ES-I3 (cell line): ENCODE measurements at regions not wholly inside any gene's neighbourhood (a gene's known extent, or its start where the extent isn't known, plus 50 kb on each side); places are given as distances from the start of the nearest gene placed in this dataset.

Source experiments
- H3K36me3 ChIP-seq: 2 replicates; pipeline ENCODE4 v1.6.1; 2013; ENCODE audit warnings: mild to moderate bottlenecking, low read length, control low read depth, moderate library complexity; ENCODE audit not compliant: insufficient read depth
- H3K4me1 ChIP-seq: 2 replicates; pipeline ENCODE4 v1.6.1; 2013; ENCODE audit warnings: mild to moderate bottlenecking, control low read depth, low read length; ENCODE audit not compliant: insufficient read depth
- H3K9ac ChIP-seq: 2 replicates; pipeline ENCODE4 v1.6.1; 2013; ENCODE audit warnings: low read depth, mild to moderate bottlenecking, low read length, moderate library complexity
- H3K9me3 ChIP-seq: 2 replicates; pipeline ENCODE4 v1.6.1; 2013; ENCODE audit warnings: mild to moderate bottlenecking, low read length, moderate library complexity; ENCODE audit not compliant: control insufficient read depth, insufficient read depth

DNA sequence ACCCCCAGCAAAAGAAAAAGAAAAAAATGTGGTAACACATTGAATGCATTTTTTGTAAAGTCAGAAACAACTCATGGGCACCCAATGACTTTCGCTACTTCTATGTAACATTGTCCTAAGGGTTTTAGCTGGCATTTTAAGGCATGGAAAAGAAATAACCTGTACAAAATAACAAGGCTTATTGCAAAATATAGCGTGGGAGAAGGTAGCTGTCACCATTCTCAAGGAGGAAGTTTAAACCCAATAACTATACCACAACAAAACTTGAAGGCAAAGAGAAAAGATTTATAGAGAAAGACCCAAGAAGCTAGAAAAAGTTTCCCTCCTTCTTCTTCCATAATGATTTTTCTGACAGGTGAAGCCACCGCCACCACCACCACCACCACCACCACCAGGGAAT, 55.7 kb upstream of the ACP3 start:
- Histone ChIP-seq H3K9me3 (no peaks in the 10 kb centered on the region), H3K4me1 (no peaks in the 10 kb centered on the region), H3K36me3 (no peaks in the 10 kb centered on the region), H3K9ac (no peak overlapping the region)

DNA sequence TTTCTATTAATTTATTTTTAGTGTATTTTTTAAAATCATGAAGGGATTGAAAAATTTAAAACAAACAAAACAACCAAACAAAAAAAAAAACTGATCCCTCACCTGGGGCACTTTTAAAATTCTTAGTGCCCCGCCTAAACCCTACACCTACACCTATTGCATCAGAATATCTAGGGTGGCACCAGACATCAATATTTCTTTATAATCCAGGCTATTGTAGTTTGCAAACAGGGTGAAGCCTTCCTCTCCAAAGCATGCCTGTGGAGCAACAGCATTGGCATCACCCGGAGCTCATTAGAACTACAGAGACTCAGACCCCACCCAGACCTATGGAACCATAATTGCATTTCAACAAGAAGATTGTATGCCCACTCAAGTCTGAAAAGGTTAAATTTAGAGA, 54.9 kb upstream of the ACP3 start:
- H3K9me3 ChIP-seq: no peaks in the 10 kb centered on the region
- no peaks in the 10 kb centered on the region for H3K4me1 ChIP-seq
- no peak overlapping the region for H3K9ac ChIP-seq
- H3K36me3 ChIP-seq: no peaks in the 10 kb centered on the region

DNA sequence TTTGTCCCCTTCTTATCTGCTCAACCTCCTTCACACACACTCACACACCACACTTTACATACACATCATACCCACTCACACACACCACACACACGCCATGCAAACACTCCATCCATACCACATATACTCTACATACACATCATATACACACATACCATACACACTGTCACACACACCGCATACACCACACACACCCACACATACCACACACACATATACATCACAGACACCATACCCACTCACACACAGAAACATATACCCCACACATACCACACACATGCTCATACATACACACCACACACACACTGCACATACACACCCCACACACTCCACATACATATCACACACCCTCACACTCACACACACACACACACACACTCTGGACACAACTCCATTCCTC, 54.3 kb upstream of the ACP3 start:
- H3K9me3 ChIP-seq: no peaks in the 10 kb centered on the region
- H3K36me3 ChIP-seq: no peaks in the 10 kb centered on the region
- no peak overlapping the region for H3K9ac ChIP-seq
- no peaks in the 10 kb centered on the region for H3K4me1 ChIP-seq

DNA sequence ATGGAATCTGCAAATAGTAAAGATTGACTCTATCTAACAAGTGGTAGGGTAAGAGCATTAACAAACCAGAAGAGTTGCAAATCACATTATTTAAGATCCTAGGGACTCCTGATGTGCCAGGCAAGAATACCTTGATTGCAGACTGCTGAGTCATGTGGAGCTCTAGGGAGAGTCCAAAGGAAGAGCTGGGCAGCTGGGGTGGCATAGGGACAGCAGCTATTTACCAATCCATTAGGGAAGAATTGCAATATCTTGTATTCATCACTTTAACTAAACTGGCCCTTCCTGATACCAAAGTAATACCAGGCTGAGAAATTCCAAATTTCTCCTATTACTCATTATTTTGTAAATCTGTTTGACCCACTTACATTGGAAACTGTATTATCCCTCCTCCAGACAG, 52.2 kb upstream of the ACP3 start:
- no peaks in the 10 kb centered on the region for H3K36me3 ChIP-seq
- no peaks in the 10 kb centered on the region; the same call in 1 of the 2 replicates for H3K4me1 ChIP-seq
- no peaks in the 10 kb centered on the region for H3K9me3 ChIP-seq
- no peak overlapping the region for H3K9ac ChIP-seq

DNA sequence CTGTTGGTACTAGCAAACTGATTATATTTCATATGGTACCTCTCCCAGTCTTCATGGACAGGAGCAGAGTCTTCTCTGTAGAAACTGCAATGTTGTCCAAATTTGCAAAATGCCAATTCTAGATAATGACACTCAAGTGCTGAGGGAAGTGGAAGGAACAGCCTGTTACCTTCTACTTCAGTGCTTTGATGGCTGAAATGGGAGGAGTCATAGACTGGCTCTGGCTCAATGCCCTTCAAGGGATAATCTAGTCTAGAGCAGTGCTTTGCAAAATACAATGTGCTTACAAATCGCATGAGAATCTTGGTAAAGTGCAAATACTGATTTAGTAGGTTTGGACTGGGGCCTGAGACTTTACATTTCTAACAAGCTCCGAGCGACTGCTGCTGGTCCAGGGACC, 51.7 kb upstream of the ACP3 start:
- H3K36me3 ChIP-seq: no peaks in the 10 kb centered on the region

DNA sequence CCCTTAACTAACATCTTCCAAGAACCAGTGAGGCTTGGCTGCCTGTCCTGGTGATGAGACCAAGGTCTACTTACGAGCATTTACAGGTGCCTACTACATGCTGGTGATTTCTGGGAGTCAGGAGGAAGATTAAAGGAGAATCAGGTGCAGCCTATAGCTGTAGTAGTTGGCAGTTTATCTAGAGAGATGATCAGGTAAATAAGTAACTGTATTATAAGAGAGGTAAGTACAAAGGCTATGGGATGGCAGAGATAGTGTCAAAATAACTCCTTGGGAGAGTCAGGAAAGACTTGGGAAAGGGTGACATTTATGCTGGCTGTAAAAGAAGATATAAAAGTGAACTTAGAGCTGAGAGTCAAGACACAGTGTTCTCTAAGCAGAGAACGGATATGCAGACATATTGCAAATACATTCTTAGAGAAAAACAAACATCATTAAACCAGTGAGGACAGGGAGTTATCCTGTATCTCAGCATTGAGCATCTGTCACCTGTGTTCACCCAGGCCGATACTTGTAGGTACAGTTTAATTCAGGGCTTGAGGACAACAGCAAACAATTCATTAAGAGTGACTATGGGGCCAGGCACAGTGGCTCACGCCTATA, 49.7 kb upstream of the ACP3 start:
- H3K36me3 ChIP-seq: no peaks in the 10 kb centered on the region
- no peaks in the 10 kb centered on the region; the same call in 1 of the 2 replicates for H3K4me1 ChIP-seq
- H3K9me3 ChIP-seq: no peaks in the 10 kb centered on the region
- no peak overlapping the region for H3K9ac ChIP-seq

More for the DNA sequence above, 51.7 kb upstream of the ACP3 start:
- no peak overlapping the region for H3K9ac ChIP-seq
- no peaks in the 10 kb centered on the region; the same call in 1 of the 2 replicates for H3K4me1 ChIP-seq
- H3K9me3 ChIP-seq: no peaks in the 10 kb centered on the region
